ENCODE measurements at regions not wholly inside any gene's neighbourhood (a gene's known extent, or its start where the extent isn't known, plus 50 kb on each side); places are given as distances from the start of the nearest gene placed in this dataset.

- TF ChIP-seq GABPB1 (CRISPR knock-in tag; IDR thresholded peaks at IDR 0.05) (no peak), CTCF (IDR thresholded peaks at IDR 0.05) (no peak), SMAD3 (CRISPR knock-in tag; IDR thresholded peaks at IDR 0.05; ENCODE audit: borderline replicate concordance) (no peak), ATF3 (CRISPR knock-in tag; conservative IDR thresholded peaks at IDR 0.05) (no peak), MXD4 (CRISPR knock-in tag; IDR thresholded peaks at IDR 0.05; ENCODE audit: borderline replicate concordance) (no peak), ESRRA (CRISPR knock-in tag; IDR thresholded peaks at IDR 0.05; ENCODE audit: borderline replicate concordance) (no peak), MAX (CRISPR knock-in tag; IDR thresholded peaks at IDR 0.05) (no peak), ZNF512 (CRISPR knock-in tag; IDR thresholded peaks at IDR 0.05; ENCODE audit: borderline replicate concordance) (no peak), KAT7 (CRISPR knock-in tag; IDR thresholded peaks at IDR 0.05; ENCODE audit: borderline replicate concordance) (no peak), FOXJ3 (CRISPR knock-in tag; IDR thresholded peaks at IDR 0.05; ENCODE audit: borderline replicate concordance) (no peak), GRHL2 (CRISPR knock-in tag; IDR thresholded peaks at IDR 0.05; ENCODE audit: insufficient replicate concordance, severe bottlenecking) (no peak), TEAD1 (CRISPR knock-in tag; IDR thresholded peaks at IDR 0.05) (no peak), SOX15 (CRISPR knock-in tag; IDR thresholded peaks at IDR 0.05) (no peak)
Observed at GRCh38 chr12:17301544-17301943, 695.6 kb upstream of the LMO3 start.
